ENCODE measurements at regions not wholly inside any gene's neighbourhood (a gene's known extent, or its start where the extent isn't known, plus 50 kb on each side); places are given as distances from the start of the nearest gene placed in this dataset.
"Not testable (repeated sequence)": the region's sequence is repeated elsewhere in the genome, so short reads cannot be mapped to it uniquely, and the experiment has no call there.

GRCh38 chr3:15982667-15983196 lies 185.0 kb upstream of the ANKRD28 start:
- in situ Hi-C loops (cut with HindIII; ENCODE audit: low sequenced_read_pairs) = no loop called here

DNA sequence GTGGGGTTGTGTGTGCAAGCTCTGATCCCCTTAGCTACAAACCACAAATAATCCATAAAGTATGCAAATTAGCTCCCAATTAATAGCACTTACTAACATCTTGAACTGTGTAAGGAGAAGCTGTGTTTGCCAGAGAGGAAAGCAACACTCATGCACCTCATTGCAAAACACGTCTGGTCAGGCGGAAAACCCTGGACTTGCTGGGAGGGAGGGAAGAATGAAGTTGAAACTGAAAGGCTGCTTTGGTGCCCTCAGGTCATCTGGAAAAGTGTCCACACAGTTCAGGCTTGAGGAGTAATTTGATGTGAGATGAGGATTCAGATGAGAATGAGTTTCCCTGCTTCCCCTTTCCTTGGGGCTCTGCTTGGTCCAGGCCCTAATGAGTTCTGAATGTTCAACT lies 185.5 kb upstream of the ANKRD28 start:
- in situ Hi-C loops (cut with HindIII; ENCODE audit: low sequenced_read_pairs) = no loop called here

GRCh38 chr3:15983693-15984092 lies 185.9 kb upstream of the ANKRD28 start:
- in situ Hi-C loops (cut with HindIII; ENCODE audit: low sequenced_read_pairs) = no loop called here

DNA sequence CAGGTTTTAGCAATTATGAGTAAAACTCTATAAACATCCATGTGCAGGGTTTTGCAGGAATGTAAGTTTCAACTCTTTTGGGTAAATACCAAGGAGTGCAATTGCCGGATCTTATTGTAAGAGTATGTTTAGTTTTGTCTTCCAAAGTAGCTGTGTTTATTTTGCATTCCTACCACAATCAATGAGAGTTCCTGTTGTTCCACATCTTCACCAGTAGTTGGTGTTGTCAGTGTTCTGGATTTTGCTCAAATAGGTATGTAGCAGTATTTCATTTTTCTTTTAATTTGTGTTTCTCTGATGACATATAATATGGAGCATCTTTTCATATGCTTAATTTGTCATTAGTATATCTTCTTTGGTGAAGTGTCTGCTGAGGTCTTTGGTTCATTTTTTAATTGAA lies 185.1 kb upstream of the GALNT15 start:
- in situ Hi-C loops (cut with HindIII; ENCODE audit: low sequenced_read_pairs) = no loop called here

DNA sequence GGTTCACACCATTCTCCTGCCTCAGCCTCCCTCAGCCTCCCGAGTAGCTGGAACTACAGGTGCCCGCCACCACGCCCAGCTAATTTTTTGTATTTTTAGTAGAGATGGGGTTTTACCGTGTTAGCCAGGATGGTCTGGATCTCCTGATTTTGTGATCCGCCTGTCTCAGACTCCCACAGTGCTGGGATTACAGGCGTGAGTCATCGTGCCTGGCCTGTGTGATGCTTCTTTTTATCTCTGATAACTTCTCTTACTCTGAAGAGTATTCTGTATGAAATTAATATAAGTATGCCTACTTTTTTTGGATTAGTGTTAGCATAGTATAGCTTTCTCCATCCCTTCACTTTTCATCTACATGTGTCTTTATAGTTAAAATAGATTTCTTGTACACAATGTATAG lies 180.8 kb upstream of the GALNT15 start:
- in situ Hi-C loops (cut with HindIII; ENCODE audit: low sequenced_read_pairs) = not testable (repeated sequence)

GRCh38 chr3:15996496-15996895 lies 178.0 kb upstream of the GALNT15 start:
- in situ Hi-C loops (cut with HindIII; ENCODE audit: low sequenced_read_pairs) = not testable (repeated sequence)

DNA sequence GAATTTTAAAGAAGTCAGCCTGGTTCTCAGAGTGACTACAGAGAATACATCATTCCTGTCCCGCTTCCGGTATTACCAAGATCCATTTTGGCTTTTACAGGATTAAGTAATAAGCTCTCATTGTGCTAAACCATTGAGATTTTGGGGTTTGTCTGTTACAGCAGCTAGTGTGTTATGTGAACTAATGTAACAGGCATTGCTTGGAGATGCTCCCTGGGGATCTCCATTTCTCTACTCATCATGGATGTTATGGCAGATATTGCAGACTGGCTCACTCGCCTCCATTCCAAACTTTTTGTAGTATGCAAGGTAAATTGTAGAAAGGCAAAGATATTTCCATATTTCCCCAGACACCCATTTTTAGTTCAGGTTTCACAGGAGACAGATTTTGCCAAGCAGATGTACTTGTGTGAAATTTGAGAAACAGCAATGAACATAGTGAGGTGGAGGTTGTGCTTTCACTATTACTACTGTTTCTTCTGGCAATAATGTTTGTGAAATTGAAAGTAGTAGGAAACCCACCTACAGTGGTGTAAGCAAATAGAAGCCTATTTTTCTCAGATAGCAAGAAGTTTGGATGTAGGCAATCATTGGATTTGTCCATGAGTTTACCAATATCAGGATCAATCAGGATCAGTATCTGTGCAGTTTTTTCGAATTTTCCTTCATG lies 177.1 kb upstream of the GALNT15 start:
- in situ Hi-C loops (cut with HindIII; ENCODE audit: low sequenced_read_pairs) = no loop called here

- in situ Hi-C loops (cut with HindIII; ENCODE audit: low sequenced_read_pairs) = no loop called here
Observed at GRCh38 chr3:15998911-15999310, 175.6 kb upstream of the GALNT15 start.

DNA sequence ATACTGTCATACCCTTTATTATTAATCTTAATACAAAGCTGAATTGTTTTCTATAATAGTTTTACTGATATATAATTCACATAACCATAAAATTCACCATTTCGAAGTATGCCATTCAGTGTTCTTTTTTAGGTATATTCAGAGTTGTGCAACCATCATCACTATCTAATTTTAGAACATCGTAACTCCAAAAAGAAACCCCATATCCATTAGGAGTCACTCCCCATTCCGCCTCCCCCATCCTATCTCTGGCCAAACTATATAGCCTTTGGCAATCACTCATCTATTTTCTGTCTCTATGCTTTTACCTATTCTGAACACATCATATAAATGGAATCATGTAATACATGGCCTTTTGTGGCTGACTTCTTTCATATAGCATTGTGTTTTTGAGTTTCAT lies 169.7 kb upstream of the GALNT15 start:
- in situ Hi-C loops (cut with HindIII; ENCODE audit: low sequenced_read_pairs) = no loop called here

GRCh38 chr3:16011376-16011775 lies 163.1 kb upstream of the GALNT15 start:
- in situ Hi-C loops (cut with HindIII; ENCODE audit: low sequenced_read_pairs) = loop anchor here (5.0 kb wide), 1 partner anchor 51 kb away; no protein-coding TSS in a partner anchor

DNA sequence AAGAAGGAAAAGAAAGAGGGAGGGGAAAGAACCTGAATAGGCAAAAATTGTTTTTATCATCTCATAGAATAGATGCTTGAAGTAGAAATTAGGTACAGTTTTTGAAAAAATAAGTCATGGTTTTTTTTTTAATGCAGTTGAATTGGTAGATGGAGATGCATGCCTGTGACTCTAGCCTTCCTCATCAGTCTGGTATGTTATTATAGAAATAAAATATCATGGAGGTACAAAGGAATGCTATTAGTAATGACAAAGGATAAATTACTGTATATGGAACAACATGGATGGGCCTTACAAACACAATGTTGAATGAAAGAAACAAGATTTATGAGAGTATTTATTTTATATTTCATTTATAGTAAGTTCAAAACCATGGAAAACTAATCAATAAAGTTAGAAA lies 162.4 kb upstream of the GALNT15 start:
- in situ Hi-C loops (cut with HindIII; ENCODE audit: low sequenced_read_pairs) = loop anchor here (5.0 kb wide), 1 partner anchor 50 kb away; no protein-coding TSS in a partner anchor

DNA sequence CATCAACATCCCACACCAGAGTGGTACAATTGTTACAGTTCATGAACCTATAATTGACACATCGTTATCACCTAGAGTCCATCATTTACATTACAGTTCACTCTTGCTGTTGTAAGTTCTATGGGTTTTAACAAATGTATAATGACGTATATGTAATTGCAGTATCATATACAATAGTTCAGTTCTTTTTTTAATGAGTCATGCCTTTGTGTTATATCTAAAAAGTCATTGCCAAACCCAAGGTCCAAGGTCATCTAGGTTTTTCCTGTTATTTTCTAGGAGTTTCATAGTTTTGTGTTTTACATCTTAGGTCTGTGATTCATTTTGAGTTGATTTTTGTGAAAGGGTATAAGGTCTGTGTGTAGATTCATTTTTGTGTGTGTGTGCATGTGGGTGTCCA lies 160.9 kb upstream of the GALNT15 start:
- in situ Hi-C loops (cut with HindIII; ENCODE audit: low sequenced_read_pairs) = loop anchor here (5.0 kb wide), 1 partner anchor 49 kb away; no protein-coding TSS in a partner anchor

DNA sequence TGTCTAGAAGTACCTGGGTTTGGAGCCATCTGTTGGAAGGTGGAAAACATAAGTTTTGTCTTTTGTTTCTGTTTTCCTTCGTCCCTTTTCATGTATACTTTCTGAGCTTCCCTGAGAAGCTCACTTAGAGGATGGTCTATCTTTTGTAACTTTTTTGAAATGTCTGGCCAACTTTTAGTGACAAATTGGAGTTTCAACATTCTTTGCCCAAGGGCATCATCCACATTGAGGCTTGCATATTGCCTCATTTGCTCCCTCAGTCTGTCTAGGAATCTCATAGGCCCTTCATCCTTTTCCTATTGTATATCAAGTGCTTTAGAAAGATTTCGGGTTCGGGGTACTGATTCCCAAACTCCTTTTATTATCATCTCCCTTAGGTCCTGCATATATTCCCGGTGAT lies 152.7 kb upstream of the GALNT15 start:
- in situ Hi-C loops (cut with HindIII; ENCODE audit: low sequenced_read_pairs) = not testable (repeated sequence)

- in situ Hi-C loops (cut with HindIII; ENCODE audit: low sequenced_read_pairs) = not testable (repeated sequence)
Observed at GRCh38 chr3:16023881-16024280, 150.6 kb upstream of the GALNT15 start.

DNA sequence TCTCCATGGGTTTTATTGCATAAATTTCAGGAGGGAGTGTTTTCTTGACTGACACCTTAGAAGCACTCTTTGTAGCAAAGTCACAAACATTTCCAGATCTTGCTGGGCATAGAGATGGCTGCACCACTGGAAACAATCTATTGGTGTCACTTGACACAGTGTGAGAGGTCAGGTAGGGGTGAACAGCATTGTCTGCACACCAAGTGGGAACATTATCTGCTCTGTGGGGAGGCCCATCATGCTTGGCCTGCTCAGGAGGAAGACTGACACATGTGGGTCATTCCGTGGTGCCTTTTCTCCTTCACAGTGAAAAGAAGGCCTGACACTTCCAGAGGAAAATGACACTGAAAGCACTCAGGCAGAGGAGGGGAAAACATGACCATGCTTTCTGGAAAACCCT lies 149.9 kb upstream of the GALNT15 start:
- in situ Hi-C loops (cut with HindIII; ENCODE audit: low sequenced_read_pairs) = no loop called here

GRCh38 chr3:16026753-16027152 lies 147.7 kb upstream of the GALNT15 start:
- in situ Hi-C loops (cut with HindIII; ENCODE audit: low sequenced_read_pairs) = no loop called here

- in situ Hi-C loops (cut with HindIII; ENCODE audit: low sequenced_read_pairs) = no loop called here
Observed at GRCh38 chr3:16028604-16029003, 145.9 kb upstream of the GALNT15 start.

GRCh38 chr3:16030342-16030741 lies 144.1 kb upstream of the GALNT15 start:
- in situ Hi-C loops (cut with HindIII; ENCODE audit: low sequenced_read_pairs) = no loop called here

GRCh38 chr3:16031434-16031833 lies 143.0 kb upstream of the GALNT15 start:
- in situ Hi-C loops (cut with HindIII; ENCODE audit: low sequenced_read_pairs) = no loop called here

- in situ Hi-C loops (cut with HindIII; ENCODE audit: low sequenced_read_pairs) = no loop called here
Observed at GRCh38 chr3:16033889-16034687, 140.4 kb upstream of the GALNT15 start.

- in situ Hi-C loops (cut with HindIII; ENCODE audit: low sequenced_read_pairs) = no loop called here
Observed at GRCh38 chr3:16040991-16041390, 133.5 kb upstream of the GALNT15 start.

Data from endothelial cell of hepatic sinusoid (primary cell).